VCaP (cell line): ENCODE measurements at regions not wholly inside any gene's neighbourhood (a gene's known extent, or its start where the extent isn't known, plus 50 kb on each side); places are given as distances from the start of the nearest gene placed in this dataset.

Experiments used
- H3K27ac ChIP-seq: fragments of 450-650 bp; 2 replicates; pipeline ENCODE4 v1.5.1; 2017
- TF ChIP-seq, protein P1 (sequence below): fragments of 450-650 bp; conservative IDR thresholded peaks from 2 replicates; pipeline ENCODE4 v1.5.1; 2017; ENCODE audit warnings: mild to moderate bottlenecking, moderate library complexity

DNA sequence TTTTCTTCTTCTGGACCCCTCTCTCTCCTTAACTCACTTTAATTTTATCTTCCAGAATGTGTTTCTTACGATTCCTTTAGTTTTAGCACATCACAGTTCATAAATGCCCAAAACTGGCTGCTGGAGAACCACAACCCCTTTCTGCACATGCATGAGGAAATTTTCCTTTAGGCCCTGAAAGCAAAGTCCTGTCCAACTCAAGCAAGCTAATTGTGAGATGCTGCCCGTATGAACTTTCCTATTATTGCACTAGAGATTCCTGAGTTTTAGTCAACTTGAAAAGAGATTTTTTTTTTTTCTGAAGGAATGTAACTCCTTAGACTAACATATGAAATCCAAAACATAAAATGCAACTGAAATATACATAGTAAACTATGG is 52.1 kb upstream of the DAB2 start:
- no peak overlapping the region for H3K27ac ChIP-seq
- TF ChIP-seq, protein P1, sequence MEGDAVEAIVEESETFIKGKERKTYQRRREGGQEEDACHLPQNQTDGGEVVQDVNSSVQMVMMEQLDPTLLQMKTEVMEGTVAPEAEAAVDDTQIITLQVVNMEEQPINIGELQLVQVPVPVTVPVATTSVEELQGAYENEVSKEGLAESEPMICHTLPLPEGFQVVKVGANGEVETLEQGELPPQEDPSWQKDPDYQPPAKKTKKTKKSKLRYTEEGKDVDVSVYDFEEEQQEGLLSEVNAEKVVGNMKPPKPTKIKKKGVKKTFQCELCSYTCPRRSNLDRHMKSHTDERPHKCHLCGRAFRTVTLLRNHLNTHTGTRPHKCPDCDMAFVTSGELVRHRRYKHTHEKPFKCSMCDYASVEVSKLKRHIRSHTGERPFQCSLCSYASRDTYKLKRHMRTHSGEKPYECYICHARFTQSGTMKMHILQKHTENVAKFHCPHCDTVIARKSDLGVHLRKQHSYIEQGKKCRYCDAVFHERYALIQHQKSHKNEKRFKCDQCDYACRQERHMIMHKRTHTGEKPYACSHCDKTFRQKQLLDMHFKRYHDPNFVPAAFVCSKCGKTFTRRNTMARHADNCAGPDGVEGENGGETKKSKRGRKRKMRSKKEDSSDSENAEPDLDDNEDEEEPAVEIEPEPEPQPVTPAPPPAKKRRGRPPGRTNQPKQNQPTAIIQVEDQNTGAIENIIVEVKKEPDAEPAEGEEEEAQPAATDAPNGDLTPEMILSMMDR: no peak

DNA sequence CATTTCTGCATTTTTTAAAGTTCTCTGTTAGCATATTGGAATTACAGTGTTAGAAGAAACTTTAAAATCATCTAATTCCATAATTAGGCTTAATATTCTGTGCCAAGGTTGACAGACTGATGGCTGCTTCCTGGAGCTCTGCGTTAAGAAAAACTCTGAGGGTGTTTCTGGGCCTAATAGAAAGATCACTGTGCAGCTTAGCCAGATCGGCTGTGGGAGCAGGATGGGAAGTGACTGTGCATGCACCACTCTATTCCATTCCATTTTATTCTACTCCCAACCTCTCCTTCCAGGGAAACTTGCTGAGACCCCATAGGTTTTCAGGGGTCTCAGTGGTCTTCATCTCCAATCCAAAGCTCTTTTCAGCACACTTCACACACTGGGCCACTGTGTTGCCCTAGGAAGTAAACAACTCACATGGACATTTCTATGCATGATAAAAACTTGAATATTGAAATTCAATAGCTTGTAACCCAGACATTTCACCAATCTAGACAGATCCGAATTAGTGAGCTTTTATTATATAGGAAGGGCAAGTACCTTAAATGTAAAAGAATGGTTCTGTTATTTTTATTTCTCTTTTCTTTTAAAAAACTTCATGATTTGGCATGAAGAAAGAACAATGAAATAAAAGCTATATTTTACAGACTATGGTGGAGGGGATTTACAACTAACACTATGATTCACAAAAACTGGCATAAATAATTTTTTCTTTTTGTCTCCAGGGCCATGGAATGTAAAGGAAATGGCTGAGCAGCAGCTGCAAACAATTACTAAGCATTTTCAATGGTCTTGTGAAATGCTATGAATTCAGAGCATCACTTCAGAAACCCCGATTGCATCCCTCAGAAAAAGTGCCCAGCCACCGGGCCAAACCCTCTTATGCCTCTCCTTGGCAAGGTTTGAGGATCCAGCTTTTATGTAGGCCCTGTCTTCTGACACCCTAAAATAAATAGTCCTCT is 51.4 kb upstream of the DAB2 start:
- TF ChIP-seq, protein P1: no peak

DNA sequence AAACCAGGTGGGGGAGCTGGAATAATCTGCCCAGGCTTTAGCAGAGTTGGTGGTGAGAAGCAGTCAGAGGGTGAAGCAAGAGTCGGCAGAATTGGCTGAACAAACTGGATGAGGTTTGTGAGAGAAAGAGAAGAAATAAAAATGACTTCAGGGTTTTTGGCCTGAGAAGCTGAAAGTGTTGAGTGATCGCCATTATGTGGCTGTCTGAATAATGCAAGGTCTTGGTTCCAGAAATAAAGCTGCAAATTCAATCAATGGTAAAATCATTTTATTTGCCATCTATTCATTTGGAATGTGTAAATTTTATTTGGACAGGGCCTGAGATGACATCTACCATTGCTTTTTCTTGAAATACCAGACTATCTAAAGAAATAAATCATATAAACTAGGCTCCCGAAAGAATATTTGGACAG is 50.4 kb upstream of the DAB2 start:
- H3K27ac ChIP-seq: no peak overlapping the region

More for the DNA sequence above, 51.4 kb upstream of the DAB2 start:
- no peak overlapping the region for H3K27ac ChIP-seq

More for the DNA sequence above, 50.4 kb upstream of the DAB2 start:
- TF ChIP-seq, protein P1: no peak
